H9 (cell line): ENCODE measurements at regions not wholly inside any gene's neighbourhood (a gene's known extent, or its start where the extent isn't known, plus 50 kb on each side); places are given as distances from the start of the nearest gene placed in this dataset.

Experiments
- DNase-seq: peaks from one replicate; pipeline ENCODE4 v3.0.0-alpha.2; 2017
- H2AFZ ChIP-seq: one replicate; pipeline ENCODE4 v1.6.1; 2013; ENCODE audit warnings: mild to moderate bottlenecking, low read length, control low read depth, moderate library complexity
- H2AK5ac ChIP-seq: 2 replicates; pipeline ENCODE4 v1.6.1; 2013; ENCODE audit warnings: low read length, control low read depth, mixed read lengths; ENCODE audit not compliant: insufficient read length
- H2BK120ac ChIP-seq: one replicate; pipeline ENCODE4 v1.6.1; 2013; ENCODE audit warnings: low read depth, mild to moderate bottlenecking, low read length, control low read depth, inconsistent platforms; ENCODE audit not compliant: poor library complexity, severe bottlenecking
- H2BK12ac ChIP-seq: 2 replicates; pipeline ENCODE4 v1.6.1; 2013; ENCODE audit warnings: low read length, control low read depth, mixed read lengths, low read depth; ENCODE audit not compliant: insufficient read length
- H2BK15ac ChIP-seq: 2 replicates; pipeline ENCODE4 v1.6.1; 2013; ENCODE audit warnings: low read depth, low read length, control low read depth
- H2BK20ac ChIP-seq: one replicate; pipeline ENCODE4 v1.6.1; 2013; ENCODE audit warnings: low read depth, mild to moderate bottlenecking, low read length, control low read depth, inconsistent platforms; ENCODE audit not compliant: poor library complexity, severe bottlenecking
- H2BK5ac ChIP-seq: 2 replicates; pipeline ENCODE4 v1.6.1; 2013; ENCODE audit warnings: low read length, control low read depth, mixed read lengths; ENCODE audit not compliant: insufficient read length
- H3K14ac ChIP-seq: 2 replicates; pipeline ENCODE4 v1.6.1; 2013; ENCODE audit warnings: low read length, control low read depth; ENCODE audit not compliant: insufficient read depth
- H3K18ac ChIP-seq: 2 replicates; pipeline ENCODE4 v1.6.1; 2013; ENCODE audit warnings: low read depth, mild to moderate bottlenecking, mixed read lengths, low read length, control low read depth; ENCODE audit not compliant: insufficient read length
- H3K23ac ChIP-seq: 2 replicates; pipeline ENCODE4 v1.6.1; 2013; ENCODE audit warnings: low read length, control low read depth, mixed read lengths, low read depth; ENCODE audit not compliant: insufficient read length
- H3K23me2 ChIP-seq: 2 replicates; pipeline ENCODE4 v1.6.1; 2013; ENCODE audit warnings: low read depth, mild to moderate bottlenecking, mixed read lengths, low read length, control low read depth; ENCODE audit not compliant: insufficient read length, poor library complexity, severe bottlenecking
- H3K27ac ChIP-seq: 2 replicates; pipeline ENCODE4 v1.5.1; 2013; ENCODE audit warnings: low read length, control low read depth, mixed read lengths, low read depth; ENCODE audit not compliant: insufficient read length
- H3K27me3 ChIP-seq: 2 replicates; pipeline ENCODE4 v1.6.1; 2013; ENCODE audit warnings: low read length, control low read depth, inconsistent platforms; ENCODE audit not compliant: insufficient read depth
- H3K4ac ChIP-seq: 2 replicates; pipeline ENCODE4 v1.6.1; 2013; ENCODE audit warnings: low read depth, mild to moderate bottlenecking, control low read depth, inconsistent platforms, low read length, moderate library complexity
- H3K4me1 ChIP-seq: 2 replicates; pipeline ENCODE4 v1.6.1; 2013; ENCODE audit warnings: low read length, control low read depth, inconsistent platforms; ENCODE audit not compliant: insufficient read depth
- H3K4me2 ChIP-seq: 2 replicates; pipeline ENCODE4 v1.6.1; 2013; ENCODE audit warnings: low read length, control low read depth, mixed read lengths; ENCODE audit not compliant: insufficient read length, insufficient read depth
- H3K56ac ChIP-seq: 2 replicates; pipeline ENCODE4 v1.6.1; 2013; ENCODE audit warnings: low read depth, mild to moderate bottlenecking, mixed read lengths, low read length, control low read depth; ENCODE audit not compliant: insufficient read length
- H3K79me1 ChIP-seq: 2 replicates; pipeline ENCODE4 v1.6.1; 2013; ENCODE audit warnings: low read depth, mild to moderate bottlenecking, moderate library complexity, low read length, control low read depth, inconsistent platforms; ENCODE audit not compliant: insufficient read depth, poor library complexity, severe bottlenecking
- H3K79me2 ChIP-seq: 2 replicates; pipeline ENCODE4 v1.6.1; 2013; ENCODE audit warnings: low read length, control low read depth, inconsistent platforms; ENCODE audit not compliant: insufficient read depth
- H3K9ac ChIP-seq: 2 replicates; pipeline ENCODE4 v1.6.1; 2013; ENCODE audit warnings: low read length, control low read depth, mixed read lengths; ENCODE audit not compliant: insufficient read length; ENCODE audit errors: extremely low read depth
- H3K9me3 ChIP-seq: one replicate; pipeline ENCODE4 v1.6.1; 2013; ENCODE audit warnings: low read depth, low read length, inconsistent platforms; ENCODE audit not compliant: control insufficient read depth
- H3T11ph ChIP-seq: one replicate; pipeline ENCODE4 v1.6.1; 2013; ENCODE audit warnings: mild to moderate bottlenecking, low read length, control low read depth, inconsistent platforms
- H4K20me1 ChIP-seq: one replicate; pipeline ENCODE4 v1.6.1; 2013; ENCODE audit not compliant: control insufficient read depth, insufficient read length, insufficient read depth
- H4K5ac ChIP-seq: 2 replicates; pipeline ENCODE4 v1.6.1; 2013; ENCODE audit warnings: low read depth, mild to moderate bottlenecking, mixed read lengths, low read length, control low read depth; ENCODE audit not compliant: insufficient read length
- H4K8ac ChIP-seq: replicated peaks from 2 replicates; pipeline ENCODE4 v1.6.1; 2013; ENCODE audit warnings: low read length, control low read depth, mixed read lengths, low read depth; ENCODE audit not compliant: insufficient read length
- H4K91ac ChIP-seq: 2 replicates; pipeline ENCODE4 v1.6.1; 2013; ENCODE audit warnings: low read depth, mild to moderate bottlenecking, moderate library complexity, mixed read lengths, low read length, control low read depth; ENCODE audit not compliant: insufficient read length
- H3K27ac Mint-ChIP-seq, 3 experiments: 2 replicates in 2 of 3; 3 replicates in 1 of 3; pipeline ENCODE4 v1.8.0; 2020 to 2021; ENCODE audit warnings: mixed read lengths in 3 of 3, mild to moderate bottlenecking in 1 of 3, moderate library complexity in 1 of 3
- H3K27me3 Mint-ChIP-seq: 2 replicates; pipeline ENCODE4 v1.8.0; 2021; ENCODE audit warnings: low read depth, mild to moderate bottlenecking, moderate library complexity, mixed read lengths
- H3K36me3 Mint-ChIP-seq, 3 experiments: 2 replicates in 2 of 3; 3 replicates in 1 of 3; pipeline ENCODE4 v1.8.0; 2020 to 2021; ENCODE audit warnings: low read depth in 3 of 3, mixed read lengths in 3 of 3; ENCODE audit not compliant: insufficient read depth in 1 of 3
- H3K4me1 Mint-ChIP-seq, 2 experiments: 2 replicates each; pipeline ENCODE4 v1.8.0; 2020; ENCODE audit warnings: mixed read lengths in 2 of 2
- H3K4me3 Mint-ChIP-seq, 2 experiments: 2 replicates in 1 of 2; 3 replicates in 1 of 2; pipeline ENCODE4 v1.8.0; 2020 to 2021; ENCODE audit warnings: mild to moderate bottlenecking in 2 of 2, mixed read lengths in 2 of 2, moderate library complexity in 1 of 2
- H3K9me3 Mint-ChIP-seq, 2 experiments: 2 replicates in 1 of 2; 3 replicates in 1 of 2; pipeline ENCODE4 v1.8.0; 2020; ENCODE audit warnings: mild to moderate bottlenecking in 2 of 2, mixed read lengths in 2 of 2, moderate library complexity in 1 of 2
- CTCF ChIP-seq: fragments of 200-600 bp; sonication (generic); conservative IDR thresholded peaks from 3 replicates; pipeline ENCODE4 v1.8.0; 2021; ENCODE audit warnings: antibody characterized with exemption, mild to moderate bottlenecking
- WGBS: extraction: QIAGEN DNeasy Blood & Tissue Kit; methylation state at CpG from one replicate; pipeline ENCODE4 v1.1.7; 2013; ENCODE audit warnings: missing lambda C conversion rate, low lambda C conversion rate, mixed read lengths; ENCODE audit not compliant: insufficient read length; ENCODE audit errors: extremely low coverage; 5-methylcytosine and 5-hydroxymethylcytosine counted together

GRCh38 chr3:80929576-80929975 is 831.9 kb downstream of the GBE1 start:
- no CpG with 5 or more reads among the region's 1 CpG for WGBS
- Histone ChIP-seq H3K4ac (no peak overlapping the region), H3K9ac (no peak overlapping the region), H3K4me1 (no peaks in the 10 kb centered on the region), H3K56ac (no peak overlapping the region), H2AK5ac (no peak overlapping the region), H3K23ac (no peak overlapping the region), H3K79me2 (no peaks in the 10 kb centered on the region), H3K14ac (no peak overlapping the region), H2BK15ac (no peak overlapping the region), H3K9me3 (no peaks in the 10 kb centered on the region), H3K4me2 (no peak overlapping the region), H3K27me3 (no peaks in the 10 kb centered on the region), H2AFZ (no peak overlapping the region), H4K20me1 (no peaks in the 10 kb centered on the region), H2BK5ac (no peak overlapping the region), H2BK12ac (no peak overlapping the region), H2BK120ac (no peak overlapping the region), H3K27ac (no peak overlapping the region), H2BK20ac (no peak overlapping the region), H3K18ac (no peak overlapping the region), H3T11ph (no peak overlapping the region), H3K23me2 (no peaks in the 10 kb centered on the region), H4K5ac (no peak overlapping the region), H4K91ac (no peak overlapping the region), H3K79me1 (no peaks in the 10 kb centered on the region), H4K8ac (no peak overlapping the region)
- Mint-ChIP-seq H3K27me3 (no peaks in the 10 kb centered on the region), H3K9me3 (peaks cover 34% of the 10 kb centered on the region in 2 experiments), H3K4me1 (no peaks in the 10 kb centered on the region), H3K36me3 (peaks cover 10 to 28% (median 11%) of the 10 kb centered on the region in 3 experiments), H3K4me3 (no peak overlapping the region), H3K27ac (no peak overlapping the region)
- DNase-seq = no peak
- no peak for TF ChIP-seq CTCF
